GM21786 (cell line): ENCODE measurements at regions not wholly inside any gene's neighbourhood (a gene's known extent, or its start where the extent isn't known, plus 50 kb on each side); places are given as distances from the start of the nearest gene placed in this dataset.

Experiments used
- ATAC-seq: cut with Tn5 transposase; IDR thresholded peaks from one replicate; pipeline ENCODE4 v1.9.1; 2021; ENCODE audit not compliant: unreplicated experiment

DNA sequence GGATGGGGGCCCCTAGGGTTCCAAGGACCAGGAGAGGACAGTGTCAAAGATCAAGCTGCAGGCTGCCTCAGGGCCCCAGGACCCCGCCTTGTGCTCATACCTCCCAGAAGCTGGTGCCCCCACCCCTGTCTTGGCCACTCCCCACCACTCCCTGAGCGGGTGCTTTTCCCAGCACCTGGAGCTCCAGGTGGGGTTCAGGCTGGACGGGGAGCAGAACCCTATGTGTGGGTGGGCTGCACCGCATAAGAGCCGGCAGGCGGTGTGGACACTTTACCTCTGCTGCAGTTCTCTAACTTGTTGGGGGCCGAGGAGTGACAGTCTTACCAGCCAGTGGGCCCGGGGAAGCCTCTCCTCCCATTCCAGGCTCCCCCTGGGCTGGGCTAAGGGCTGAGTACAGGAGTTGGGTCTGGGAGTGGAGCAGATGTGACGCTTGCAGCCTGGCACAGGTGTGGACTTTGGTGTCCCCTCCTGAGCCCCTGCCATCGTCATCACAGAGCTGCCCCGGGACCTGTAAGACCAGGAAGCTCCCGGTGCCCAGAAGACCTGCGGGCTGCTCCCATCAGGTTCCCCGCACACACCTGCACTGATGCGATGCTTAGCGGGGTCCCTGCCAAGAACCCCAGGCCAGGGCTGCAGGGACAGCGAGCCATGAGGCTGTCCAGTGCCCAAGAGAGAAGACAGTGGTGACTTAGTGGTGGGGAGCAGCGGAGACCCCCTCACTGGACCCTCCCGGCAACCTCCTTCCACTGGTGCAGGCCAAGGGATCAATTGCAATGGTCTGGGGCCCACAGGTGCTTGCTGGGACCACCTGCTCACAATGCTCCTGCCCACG, 674.5 kb downstream of the BRD1 start:
- no peak for ATAC-seq

DNA sequence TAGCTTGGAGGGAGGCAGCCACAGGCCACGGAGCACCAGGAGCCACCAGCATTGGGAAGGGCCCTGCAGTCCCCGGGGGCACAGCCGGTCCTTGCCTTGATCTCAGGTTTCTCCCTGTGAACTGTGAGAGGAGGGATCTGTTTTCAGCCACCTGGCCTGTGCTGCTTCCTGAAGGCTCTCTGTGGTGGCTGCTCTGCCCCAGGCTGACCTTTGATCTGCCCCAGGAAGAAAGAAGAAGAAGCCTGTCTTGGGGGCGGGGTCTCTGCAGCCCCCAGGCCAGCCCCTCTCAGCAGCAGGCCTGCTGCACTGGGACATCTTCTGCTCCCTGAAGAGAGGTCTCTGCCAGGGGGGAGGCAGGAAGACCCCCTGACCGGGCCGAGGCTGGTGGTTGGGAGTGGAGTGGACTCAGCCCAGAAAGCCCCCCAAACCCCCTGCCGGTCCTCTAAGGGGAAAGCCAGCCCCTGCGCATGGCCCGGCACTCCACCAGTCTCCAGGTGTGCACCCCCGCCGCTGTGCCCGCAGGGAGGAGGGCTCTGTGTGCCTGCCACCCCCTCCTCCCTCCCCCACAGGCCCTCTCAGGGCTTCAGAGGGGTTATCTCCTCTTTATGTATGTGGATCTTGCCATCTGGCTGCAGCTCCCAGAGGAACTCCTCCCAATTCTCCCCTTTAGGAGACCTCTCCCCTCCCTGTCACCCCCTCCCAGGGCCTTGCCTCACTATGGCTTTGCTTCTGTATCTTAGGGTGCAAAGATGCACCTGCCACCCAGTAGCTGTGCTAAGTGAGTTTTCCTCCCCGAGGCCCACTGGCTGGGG, 675.3 kb downstream of the BRD1 start:
- ATAC-seq, result no peak

DNA sequence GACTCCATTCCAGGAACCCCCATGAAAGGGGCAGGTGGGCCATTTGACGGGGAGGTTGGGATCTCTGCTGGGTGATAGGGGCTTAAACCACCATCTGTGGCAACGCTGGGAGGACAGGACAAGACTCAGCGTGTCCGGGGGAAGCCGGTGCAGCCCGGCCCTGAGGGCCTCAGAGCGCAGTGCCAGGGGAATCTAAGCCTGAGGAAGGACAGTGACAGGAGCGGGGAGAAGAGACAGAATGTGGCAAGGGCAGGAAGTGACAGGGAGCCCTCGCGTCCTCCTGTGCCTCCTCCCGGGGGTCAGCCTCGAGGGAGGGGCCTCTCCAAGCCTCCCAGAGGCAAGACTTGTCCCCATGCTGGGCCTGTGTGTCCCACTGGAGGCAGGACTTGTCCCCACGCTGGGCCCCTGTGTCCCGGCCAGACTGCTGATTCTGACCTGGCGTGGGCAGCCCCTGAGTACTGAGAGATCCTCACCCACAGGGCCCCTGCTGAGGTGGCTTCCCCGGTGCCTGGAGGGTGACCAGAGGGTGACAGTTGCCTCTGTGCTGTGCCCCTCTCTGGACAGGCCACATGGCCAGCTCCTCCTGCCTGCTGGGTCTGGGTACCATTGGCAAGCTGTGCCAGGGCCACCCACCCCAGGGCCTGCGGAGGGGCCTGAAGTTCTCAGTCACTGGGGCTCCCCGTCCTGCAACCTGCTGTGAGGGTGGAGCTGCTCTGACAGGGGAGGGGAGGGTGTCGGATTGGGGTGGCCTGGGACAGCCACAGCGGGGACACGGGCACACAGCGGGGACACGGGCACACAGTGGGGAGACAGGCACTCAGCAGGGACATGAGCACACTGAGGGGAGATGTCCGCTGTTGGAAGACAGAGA, 676.2 kb downstream of the BRD1 start:
- ATAC-seq, result no peak

DNA sequence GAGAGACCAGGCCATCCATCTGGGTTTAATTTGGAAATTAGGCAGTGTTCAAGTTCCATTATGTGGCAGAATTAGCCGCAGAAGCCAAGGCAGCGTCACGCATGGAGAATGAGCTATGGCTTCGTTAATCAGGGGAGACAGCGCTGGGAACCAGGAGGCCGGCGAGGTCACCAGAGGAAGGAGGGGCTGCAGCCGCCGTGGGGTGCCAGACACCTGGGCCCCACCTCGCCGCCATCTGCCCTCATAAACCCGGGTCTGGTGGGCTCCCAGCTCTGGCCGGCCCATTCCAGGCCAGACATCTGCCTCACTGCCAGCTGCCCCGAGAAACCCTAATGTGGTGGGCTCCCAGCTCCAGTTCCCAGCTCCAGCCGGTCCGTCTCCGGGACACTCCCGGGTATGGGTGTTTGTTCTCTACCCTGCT, 676.9 kb downstream of the BRD1 start:
- no peak for ATAC-seq

DNA sequence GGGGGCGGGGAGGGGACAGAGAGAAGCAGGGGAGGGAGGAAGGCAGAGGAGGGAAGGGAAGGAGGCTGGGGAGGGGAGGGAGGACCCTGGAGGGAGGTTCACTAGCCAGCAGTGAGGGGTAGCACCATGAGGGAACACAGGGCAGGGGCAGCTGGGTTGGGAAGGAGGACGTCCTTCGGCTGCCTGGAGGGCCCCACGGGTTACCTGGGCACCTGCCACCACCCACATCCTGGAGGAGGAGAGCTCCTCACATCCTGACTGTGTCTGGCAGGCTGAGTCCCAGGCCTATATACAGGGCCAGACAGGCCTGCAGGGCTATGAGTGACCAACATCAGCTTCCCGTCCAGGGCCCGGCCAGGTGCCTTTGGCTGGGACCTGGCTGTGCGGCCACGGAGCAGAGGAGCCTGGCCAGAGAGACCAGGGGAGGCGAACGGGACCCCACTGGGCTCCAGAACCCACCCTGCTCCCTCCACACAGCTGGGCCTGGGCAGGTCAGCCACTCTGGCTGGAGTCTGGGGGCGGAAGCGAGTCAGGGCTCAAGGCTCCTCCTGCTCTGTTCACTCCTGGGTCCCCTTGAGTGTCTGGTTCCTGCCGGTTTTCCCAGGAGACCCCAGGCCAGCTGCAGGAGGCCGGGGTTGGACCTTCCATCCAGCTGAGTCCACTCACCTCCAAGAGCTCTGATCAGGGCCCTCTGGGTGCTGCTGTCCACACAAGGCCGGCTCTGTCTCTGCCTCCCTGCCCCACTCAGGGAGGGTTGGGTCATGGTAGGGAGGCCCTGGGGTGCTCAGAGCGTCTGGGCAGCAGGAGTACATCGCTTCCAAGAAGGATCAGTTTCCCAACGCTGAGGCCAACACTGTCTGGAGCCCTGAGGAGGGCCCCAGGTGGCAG, 677.7 kb downstream of the BRD1 start:
- no peak for ATAC-seq

DNA sequence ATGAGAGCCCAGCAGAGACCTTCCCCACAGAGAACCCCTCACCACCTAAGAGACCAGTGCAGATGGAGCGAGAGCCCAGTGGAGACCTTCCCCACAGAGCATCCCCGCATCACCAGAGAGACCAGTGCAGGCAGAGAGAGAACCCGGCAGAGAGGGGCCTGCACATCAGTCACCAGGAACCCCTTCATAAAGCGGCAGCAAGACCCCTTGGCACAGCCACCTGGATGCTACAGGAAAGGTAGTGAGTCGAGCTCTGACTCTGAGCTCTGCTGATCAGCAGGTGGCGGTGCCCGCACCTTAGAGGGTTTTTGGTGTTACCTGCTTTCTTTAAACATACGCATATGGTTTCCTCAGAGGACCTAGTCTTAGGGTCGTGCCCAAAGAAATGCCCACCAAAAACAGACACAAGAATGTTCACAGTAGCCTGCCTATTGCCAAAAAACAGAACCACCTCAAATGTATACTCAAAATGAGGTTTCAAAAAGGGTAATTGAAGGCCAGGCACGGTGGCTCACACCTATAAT, 678.7 kb downstream of the BRD1 start:
- no peak for ATAC-seq

DNA sequence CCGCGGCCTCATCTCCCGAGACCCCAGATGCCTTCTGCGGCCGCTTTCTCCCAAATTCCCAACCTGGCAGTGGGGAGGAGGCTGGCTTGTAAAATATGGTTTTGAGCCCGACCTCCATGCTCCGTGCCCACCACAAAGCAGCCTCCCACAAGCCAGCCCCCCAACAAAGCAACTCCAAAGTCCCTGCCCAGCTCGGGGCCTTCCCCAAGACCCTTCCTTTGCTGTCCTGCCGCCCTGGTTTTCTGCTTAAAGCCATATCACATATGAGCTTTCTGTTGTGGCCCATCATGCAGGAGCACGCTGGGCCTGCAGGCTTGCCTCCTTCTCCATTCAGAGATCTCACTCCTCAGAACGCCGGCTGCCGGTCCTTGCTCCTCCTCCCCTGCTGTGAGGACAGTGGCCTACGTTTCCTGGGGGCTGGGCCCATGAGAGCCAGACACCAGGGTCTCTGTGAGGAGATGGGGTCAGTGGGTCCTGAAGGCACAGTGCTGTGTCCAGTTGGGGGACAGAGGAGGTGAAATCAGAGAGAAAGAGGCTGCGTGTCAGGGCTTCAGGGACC, 680.0 kb downstream of the BRD1 start:
- no peak for ATAC-seq

DNA sequence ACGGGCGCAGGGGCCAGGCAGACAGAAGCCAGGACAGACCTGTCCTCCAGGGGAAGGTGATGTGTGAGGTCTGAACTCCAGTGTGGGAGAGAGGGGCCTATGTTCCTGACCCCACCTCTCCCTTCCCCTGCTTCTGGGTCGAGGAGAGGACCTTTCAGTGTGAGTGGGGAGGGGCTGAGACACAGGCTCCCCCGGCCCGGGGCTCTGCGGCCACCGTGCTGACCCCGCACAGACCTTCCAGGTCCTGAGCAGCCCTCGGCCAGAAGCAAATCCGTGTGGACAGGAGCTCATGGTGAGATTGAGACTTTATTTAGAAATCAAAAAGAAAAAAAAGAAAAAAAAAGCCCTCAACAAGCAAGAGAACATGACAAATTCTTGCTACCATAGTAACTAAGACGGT, 680.5 kb downstream of the BRD1 start:
- ATAC-seq, result no peak

DNA sequence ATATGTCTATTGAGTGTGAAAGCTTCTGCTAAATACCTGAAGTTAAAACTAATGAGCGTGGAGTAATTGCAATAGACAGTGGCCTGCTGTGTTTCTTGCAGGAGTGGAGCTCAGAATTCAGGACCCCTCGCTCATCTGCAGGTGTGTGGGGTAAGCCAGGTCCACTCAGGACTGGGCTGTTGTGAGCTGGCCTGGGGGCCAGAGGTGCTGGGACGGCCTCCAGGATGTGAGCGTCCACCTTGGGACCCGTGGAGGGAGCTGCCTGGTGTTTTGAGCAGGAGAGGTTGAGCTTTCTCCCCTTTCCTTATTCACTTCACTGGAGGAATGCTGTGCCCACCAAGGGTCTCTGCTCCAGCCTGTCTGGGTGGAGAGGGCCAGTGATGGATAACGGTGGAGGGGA, 681.2 kb downstream of the BRD1 start:
- no peak for ATAC-seq

DNA sequence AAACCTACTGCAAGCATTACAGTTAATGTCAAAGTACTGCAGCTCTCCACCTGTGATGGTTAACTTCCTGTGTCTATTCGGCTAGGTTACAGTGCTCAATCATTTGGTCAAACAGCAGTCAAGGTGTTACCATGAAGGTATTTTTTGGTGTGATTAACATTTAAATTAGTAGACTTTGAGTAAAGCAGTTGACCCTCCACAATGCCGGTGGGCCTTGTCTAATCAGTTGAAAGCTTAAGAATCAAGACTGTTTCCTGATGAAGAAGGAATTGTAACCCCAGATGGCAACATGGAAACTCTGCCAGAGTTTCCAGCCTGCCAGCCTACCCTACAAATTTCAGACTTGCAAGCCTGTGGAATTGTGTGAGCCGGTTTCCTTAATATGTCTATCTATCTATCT, 683.9 kb downstream of the BRD1 start:
- no peak for ATAC-seq

DNA sequence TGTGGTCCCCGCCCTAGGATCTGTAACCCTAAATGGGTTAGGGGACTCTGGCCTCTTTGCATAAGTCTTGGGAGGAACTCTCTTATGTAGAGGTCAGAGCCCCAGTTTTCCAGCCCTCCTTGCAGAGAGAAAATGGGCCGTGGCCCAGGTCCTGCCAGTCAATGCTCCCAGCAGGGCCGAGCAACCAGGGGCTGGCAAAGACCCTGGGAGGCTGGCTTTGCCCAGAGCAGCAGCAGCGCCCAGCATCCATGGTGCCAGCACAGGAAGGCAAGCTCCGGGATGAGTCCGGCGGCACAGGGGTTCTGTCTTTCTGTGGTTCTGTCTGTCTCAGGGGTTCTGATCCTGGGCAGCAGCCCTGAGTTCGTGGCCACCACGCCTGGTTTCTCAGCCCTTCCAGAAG, 684.8 kb downstream of the BRD1 start:
- ATAC-seq, result no peak

DNA sequence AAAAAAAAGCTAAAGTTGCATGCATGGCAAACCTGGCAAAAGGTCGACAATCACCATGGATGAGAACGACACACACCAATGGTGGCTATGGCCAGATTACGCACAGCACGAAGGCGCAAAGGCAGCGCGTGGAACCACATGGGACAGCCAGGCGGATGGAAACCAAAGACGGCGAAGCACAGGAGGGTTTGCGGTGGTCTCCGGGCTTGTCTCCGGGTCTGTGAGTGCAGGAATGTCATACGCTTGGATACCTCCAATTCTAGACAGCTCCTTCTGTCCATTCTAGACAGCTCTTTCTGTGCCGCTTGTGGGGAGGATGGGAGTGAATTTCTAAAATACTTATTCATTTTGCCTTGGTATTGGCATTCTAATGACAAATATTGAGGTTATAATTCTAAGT, 685.4 kb downstream of the BRD1 start:
- ATAC-seq, result no peak

DNA sequence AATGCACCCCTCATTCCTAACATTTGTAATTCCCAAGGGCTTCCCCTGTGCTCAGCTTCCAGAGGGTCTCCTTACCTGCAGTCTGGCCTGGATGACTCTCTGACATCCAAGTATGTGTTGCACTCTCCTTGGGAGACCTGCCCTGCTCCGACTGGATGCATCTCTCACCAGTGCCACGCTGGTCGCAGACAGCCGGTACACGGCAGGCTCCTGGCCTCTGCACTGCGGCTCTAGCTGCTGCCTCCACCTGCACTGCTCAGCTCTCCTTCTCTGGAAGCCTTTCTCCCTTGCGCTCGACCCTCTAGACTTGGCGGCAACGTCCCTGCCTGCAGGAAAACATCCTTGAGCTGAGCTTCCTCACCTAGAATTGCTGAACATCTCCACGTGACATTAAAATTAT, 685.9 kb downstream of the BRD1 start:
- no peak for ATAC-seq

DNA sequence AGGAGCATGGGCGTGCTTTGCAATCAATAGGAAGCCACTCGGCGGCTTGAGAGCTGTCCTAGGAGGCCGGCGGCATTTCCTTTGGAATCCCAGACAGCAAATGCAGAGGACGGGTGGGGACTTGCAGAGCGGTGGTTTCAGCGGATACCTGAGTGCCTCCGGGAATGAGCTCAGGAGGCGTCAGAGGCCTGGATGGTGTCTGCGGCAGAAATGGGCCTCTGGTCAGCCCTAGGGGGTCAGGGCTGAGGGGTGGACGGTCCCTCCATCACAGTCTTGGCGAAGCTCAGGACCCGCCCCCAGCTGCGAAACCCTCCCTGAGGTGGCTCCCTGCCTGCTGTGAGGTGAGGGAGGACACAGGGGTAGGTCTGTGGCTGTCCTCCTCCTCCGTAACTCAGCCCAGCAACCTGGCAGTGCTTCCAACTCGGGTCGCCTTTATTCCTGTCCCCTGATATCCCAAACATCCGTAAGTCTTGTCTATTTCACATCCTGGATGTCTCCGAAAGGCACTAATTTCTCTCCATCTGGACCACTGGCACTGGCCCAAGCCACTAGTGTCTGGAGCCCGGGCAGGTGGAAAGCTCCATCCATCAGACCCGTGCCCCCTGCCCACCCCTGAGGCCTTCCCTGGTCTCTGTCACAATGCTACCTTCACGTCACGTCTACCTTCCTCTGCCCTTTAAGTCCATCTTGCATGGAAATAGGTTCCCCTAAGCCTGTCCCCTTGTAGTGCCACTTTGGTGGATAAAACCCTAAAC, 686.6 kb downstream of the BRD1 start:
- no peak for ATAC-seq

DNA sequence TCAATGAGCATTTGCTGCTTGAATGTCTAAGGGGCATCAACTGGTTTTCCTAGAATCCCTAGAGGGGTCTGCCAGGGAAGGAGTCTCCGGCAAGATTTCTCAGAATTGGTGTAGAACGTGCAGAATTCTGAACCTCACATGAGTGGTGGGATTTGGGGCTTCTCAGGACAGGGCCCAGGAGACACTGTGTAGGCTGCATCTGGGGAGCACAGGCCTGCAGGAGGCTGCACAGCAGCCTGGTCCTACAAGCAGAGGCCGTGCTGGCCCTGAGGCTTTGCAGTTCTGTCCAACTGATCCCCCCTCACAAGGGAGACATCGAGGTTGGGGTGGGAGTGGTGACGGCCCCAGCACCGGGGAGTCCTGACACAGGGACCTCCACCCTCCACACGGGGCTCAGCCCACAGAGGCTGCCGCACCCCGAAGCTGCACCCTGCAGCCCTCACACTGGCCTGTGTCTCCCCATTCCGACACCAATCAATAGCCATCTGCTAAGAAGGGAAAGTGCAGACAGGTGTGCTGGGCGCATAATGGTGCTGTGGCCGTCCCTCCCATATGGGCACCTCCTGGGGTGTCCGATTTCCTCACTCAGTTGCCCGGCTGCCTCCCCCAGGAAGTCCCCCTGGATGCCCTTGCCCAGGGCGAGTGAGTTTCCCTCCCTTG, 688.1 kb downstream of the BRD1 start:
- no peak for ATAC-seq

DNA sequence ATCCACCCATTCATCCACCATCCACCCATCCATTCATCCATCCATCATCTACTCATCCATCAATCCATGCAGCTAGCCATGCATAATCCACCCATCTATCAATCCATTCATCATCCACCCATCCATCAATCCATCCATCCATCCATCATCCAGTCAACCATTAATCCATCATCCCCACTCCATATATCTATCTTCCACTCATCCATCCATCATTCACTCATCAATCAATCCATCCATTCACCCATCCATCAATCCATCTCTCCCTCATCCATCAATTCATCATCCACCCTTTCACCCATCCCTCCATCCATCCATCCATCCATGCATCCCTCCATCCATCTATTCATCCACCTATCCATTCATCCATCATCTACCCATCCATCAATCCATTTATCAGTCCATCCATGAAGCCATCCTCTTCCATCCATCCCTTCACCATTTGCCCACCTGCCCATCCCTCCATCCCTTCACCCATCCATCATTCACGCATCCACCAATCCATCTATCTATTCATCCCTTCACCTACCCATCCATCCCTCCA, 689.4 kb downstream of the BRD1 start:
- ATAC-seq, result no peak

DNA sequence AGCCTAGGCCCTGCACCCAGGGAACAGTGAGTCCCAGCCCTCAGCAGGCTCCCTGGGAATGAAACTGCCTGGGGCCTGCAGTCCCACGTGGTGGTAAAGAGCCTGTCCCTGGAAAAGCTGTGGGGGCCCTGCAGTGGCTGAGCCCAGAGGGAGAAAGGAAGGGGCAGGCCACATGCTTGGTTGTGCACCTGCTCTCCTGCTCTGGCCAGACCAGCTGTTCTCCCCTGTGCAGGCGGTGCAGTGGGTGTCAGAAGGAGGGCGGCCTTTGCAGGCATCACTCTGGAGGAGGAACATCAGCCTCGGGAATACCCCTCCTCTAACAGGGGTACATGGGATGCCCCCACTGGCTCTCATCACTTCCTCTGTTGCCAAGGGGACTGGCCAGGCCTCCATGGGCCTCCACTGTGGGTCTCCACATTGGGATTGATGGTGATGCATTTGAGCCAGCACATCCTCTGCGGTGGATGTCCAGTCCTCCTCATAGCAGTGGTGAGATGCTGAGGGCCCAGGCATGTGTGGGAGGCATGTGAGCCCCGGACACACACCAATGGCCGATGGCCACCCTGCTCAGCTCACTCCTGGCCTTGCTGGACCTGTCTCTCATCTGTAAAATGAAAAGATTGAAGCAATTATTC, 690.4 kb downstream of the BRD1 start:
- ATAC-seq, result no peak

DNA sequence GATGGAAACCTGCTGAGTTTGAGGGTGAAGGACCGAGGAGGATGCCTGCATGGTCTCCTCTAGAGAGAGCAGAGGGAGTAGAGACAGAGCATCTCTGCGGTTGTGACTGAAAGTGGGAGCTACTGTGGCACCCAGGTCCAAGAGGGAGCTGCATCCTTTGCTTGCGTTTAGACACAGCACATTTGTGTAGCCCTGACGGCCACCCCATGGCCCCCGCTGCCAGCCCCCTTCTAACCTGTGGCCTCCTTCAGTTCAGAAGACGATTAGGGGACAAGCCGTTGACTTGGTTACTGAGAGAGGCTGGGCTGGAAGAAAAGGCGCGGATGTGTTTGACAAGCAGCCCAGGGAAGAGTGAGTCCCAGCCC, 690.9 kb downstream of the BRD1 start:
- ATAC-seq, result no peak
